ENCODE measurements at regions not wholly inside any gene's neighbourhood (a gene's known extent, or its start where the extent isn't known, plus 50 kb on each side); places are given as distances from the start of the nearest gene placed in this dataset.

GRCh38 chr2:144048631-144049060, 471.3 kb downstream of the ZEB2 start:
- no peak for TF ChIP-seq POLR2AphosphoS5 (IDR thresholded peaks at IDR 0.05; ENCODE audit: low read depth, low read length)
- no peak for TF ChIP-seq POLR2A (IDR thresholded peaks at IDR 0.05; ENCODE audit: low read depth, low read length)
- no peak for TF ChIP-seq TAF1 (IDR thresholded peaks at IDR 0.05; ENCODE audit: borderline replicate concordance, low read depth, low read length)
- FAIRE-seq (no peak), DNase-seq (ENCODE audit: insufficient read length) (no peak)

- TF ChIP-seq POLR2A (IDR thresholded peaks at IDR 0.05; ENCODE audit: low read depth, low read length), result no peak
- TF ChIP-seq POLR2AphosphoS5 (IDR thresholded peaks at IDR 0.05; ENCODE audit: low read depth, low read length), result no peak
- TF ChIP-seq TAF1 (IDR thresholded peaks at IDR 0.05; ENCODE audit: borderline replicate concordance, low read depth, low read length), result no peak
- no peak for DNase-seq (ENCODE audit: insufficient read length)
- no peak for FAIRE-seq
Measured at GRCh38 chr2:144042751-144043150, 477.2 kb downstream of the ZEB2 start.

- TF ChIP-seq POLR2A (IDR thresholded peaks at IDR 0.05; ENCODE audit: low read depth, low read length) (no peak), TAF1 (IDR thresholded peaks at IDR 0.05; ENCODE audit: borderline replicate concordance, low read depth, low read length) (no peak), POLR2AphosphoS5 (IDR thresholded peaks at IDR 0.05; ENCODE audit: low read depth, low read length) (no peak)
- DNase-seq (ENCODE audit: insufficient read length) (no peak), FAIRE-seq (no peak)
Measured at GRCh38 chr2:144041612-144042011, 478.3 kb downstream of the ZEB2 start.

GRCh38 chr2:144040834-144041233, 479.1 kb downstream of the ZEB2 start:
- FAIRE-seq, result no peak
- DNase-seq (ENCODE audit: insufficient read length), result no peak
- TF ChIP-seq TAF1 (IDR thresholded peaks at IDR 0.05; ENCODE audit: borderline replicate concordance, low read depth, low read length) (no peak), POLR2A (IDR thresholded peaks at IDR 0.05; ENCODE audit: low read depth, low read length) (no peak), POLR2AphosphoS5 (IDR thresholded peaks at IDR 0.05; ENCODE audit: low read depth, low read length) (no peak)

- DNase-seq (ENCODE audit: insufficient read length) (no peak), FAIRE-seq (no peak)
- TF ChIP-seq TAF1 (IDR thresholded peaks at IDR 0.05; ENCODE audit: borderline replicate concordance, low read depth, low read length) (no peak), POLR2A (IDR thresholded peaks at IDR 0.05; ENCODE audit: low read depth, low read length) (no peak), POLR2AphosphoS5 (IDR thresholded peaks at IDR 0.05; ENCODE audit: low read depth, low read length) (no peak)
Measured at GRCh38 chr2:144032566-144032965, 487.4 kb downstream of the ZEB2 start.

- no peak for DNase-seq (ENCODE audit: insufficient read length)
- FAIRE-seq, result no peak
- TF ChIP-seq POLR2A (IDR thresholded peaks at IDR 0.05; ENCODE audit: low read depth, low read length), result no peak
- no peak for TF ChIP-seq TAF1 (IDR thresholded peaks at IDR 0.05; ENCODE audit: borderline replicate concordance, low read depth, low read length)
- TF ChIP-seq POLR2AphosphoS5 (IDR thresholded peaks at IDR 0.05; ENCODE audit: low read depth, low read length), result no peak
Measured at GRCh38 chr2:144030791-144031190, 489.1 kb downstream of the ZEB2 start.

GRCh38 chr2:144027593-144027992, 492.3 kb downstream of the ZEB2 start:
- DNase-seq (ENCODE audit: insufficient read length) (no peak), FAIRE-seq (no peak)
- TF ChIP-seq POLR2AphosphoS5 (IDR thresholded peaks at IDR 0.05; ENCODE audit: low read depth, low read length), result no peak
- no peak for TF ChIP-seq POLR2A (IDR thresholded peaks at IDR 0.05; ENCODE audit: low read depth, low read length)
- no peak for TF ChIP-seq TAF1 (IDR thresholded peaks at IDR 0.05; ENCODE audit: borderline replicate concordance, low read depth, low read length)

GRCh38 chr2:144026753-144027152, 493.2 kb downstream of the ZEB2 start:
- DNase-seq (ENCODE audit: insufficient read length), result no peak
- no peak for FAIRE-seq
- TF ChIP-seq POLR2A (IDR thresholded peaks at IDR 0.05; ENCODE audit: low read depth, low read length) (no peak), POLR2AphosphoS5 (IDR thresholded peaks at IDR 0.05; ENCODE audit: low read depth, low read length) (no peak), TAF1 (IDR thresholded peaks at IDR 0.05; ENCODE audit: borderline replicate concordance, low read depth, low read length) (no peak)

- FAIRE-seq (no peak), DNase-seq (ENCODE audit: insufficient read length) (no peak)
- TF ChIP-seq POLR2A (IDR thresholded peaks at IDR 0.05; ENCODE audit: low read depth, low read length) (no peak), TAF1 (IDR thresholded peaks at IDR 0.05; ENCODE audit: borderline replicate concordance, low read depth, low read length) (no peak), POLR2AphosphoS5 (IDR thresholded peaks at IDR 0.05; ENCODE audit: low read depth, low read length) (no peak)
Measured at GRCh38 chr2:144020047-144020446, 499.9 kb downstream of the ZEB2 start.

GRCh38 chr2:144015655-144016245, 504.2 kb downstream of the ZEB2 start:
- DNase-seq (ENCODE audit: insufficient read length) (no peak), FAIRE-seq (peak; percentile 5)
- no peak for TF ChIP-seq TAF1 (IDR thresholded peaks at IDR 0.05; ENCODE audit: borderline replicate concordance, low read depth, low read length)
- TF ChIP-seq POLR2AphosphoS5 (IDR thresholded peaks at IDR 0.05; ENCODE audit: low read depth, low read length), result no peak
- TF ChIP-seq POLR2A (IDR thresholded peaks at IDR 0.05; ENCODE audit: low read depth, low read length), result no peak

- DNase-seq (ENCODE audit: insufficient read length) (no peak), FAIRE-seq (no peak)
- TF ChIP-seq POLR2A (IDR thresholded peaks at IDR 0.05; ENCODE audit: low read depth, low read length), result no peak
- TF ChIP-seq POLR2AphosphoS5 (IDR thresholded peaks at IDR 0.05; ENCODE audit: low read depth, low read length), result no peak
- TF ChIP-seq TAF1 (IDR thresholded peaks at IDR 0.05; ENCODE audit: borderline replicate concordance, low read depth, low read length), result no peak
Measured at GRCh38 chr2:144015036-144015435, 504.9 kb downstream of the ZEB2 start.

- TF ChIP-seq TAF1 (IDR thresholded peaks at IDR 0.05; ENCODE audit: borderline replicate concordance, low read depth, low read length) (no peak), POLR2A (IDR thresholded peaks at IDR 0.05; ENCODE audit: low read depth, low read length) (no peak), POLR2AphosphoS5 (IDR thresholded peaks at IDR 0.05; ENCODE audit: low read depth, low read length) (no peak)
- DNase-seq (ENCODE audit: insufficient read length), result no peak
- no peak for FAIRE-seq
Measured at GRCh38 chr2:144014103-144014502, 505.8 kb downstream of the ZEB2 start.
